Endothelial cell of umbilical vein (primary cell): ENCODE measurements at regions not wholly inside any gene's neighbourhood (a gene's known extent, or its start where the extent isn't known, plus 50 kb on each side); places are given as distances from the start of the nearest gene placed in this dataset.

Experiments used
- BruUV-seq: library from RNA; stranded (reverse); fragments of 400-500 nt; replicated peaks from 2 replicates; lab custom pipeline; 2021; lab: Mats Ljungman, UMichigan
- CTCF ChIA-PET: fragments of 300-600, 350-600 bp; sonication (Branson Sonifier 250); formaldehyde crosslinking; loops from one replicate; lab custom pipeline; 2021; ENCODE audit warnings: antibody characterized with exemption, inconsistent platforms; lab: Charles Lee
- POLR2A ChIA-PET: fragments of 300-600, 350-600 bp; sonication (Branson Sonifier 250); formaldehyde crosslinking; loops from one replicate; lab custom pipeline; 2021; ENCODE audit warnings: antibody characterized with exemption, inconsistent platforms; lab: Charles Lee
- DNase-seq: peaks from one replicate; pipeline ENCODE4 v3.0.0-alpha.2; 2011; ENCODE audit warnings: low read depth, low spot score
- FAIRE-seq: peaks from 2 replicates; lab custom pipeline; 2011; peaks lifted over from hg19 to GRCh38; lab: Jason Lieb, UNC
- H2AFZ ChIP-seq: 2 replicates; pipeline ENCODE4 v1.6.0; 2012; ENCODE audit warnings: low read depth, low read length, control low read depth, inconsistent platforms
- H3K27ac ChIP-seq: 2 replicates; pipeline ENCODE4 v1.5.1; 2011; ENCODE audit warnings: low read depth, mild to moderate bottlenecking, control low read depth, low read length, moderate library complexity; ENCODE audit not compliant: insufficient read depth
- H3K27me3 ChIP-seq, 2 experiments: 2 replicates each; pipeline versions ENCODE4 v1.6.0 to v1.6.1; 2011; ENCODE audit warnings: low read length in 2 of 2, mixed read lengths in 1 of 2; ENCODE audit not compliant: control insufficient read depth in 2 of 2, insufficient read depth in 2 of 2
- H3K36me3 ChIP-seq, 2 experiments: 2 replicates in 1 of 2; 3 replicates in 1 of 2; pipeline ENCODE4 v1.5.1; 2011; ENCODE audit warnings: low read length in 2 of 2, mild to moderate bottlenecking in 1 of 2, moderate library complexity in 1 of 2; ENCODE audit not compliant: control insufficient read depth in 2 of 2, insufficient read depth in 2 of 2; ENCODE audit errors: extremely low read depth in 1 of 2
- H3K4me1 ChIP-seq: 3 replicates; pipeline ENCODE4 v1.5.1; 2011; ENCODE audit warnings: mild to moderate bottlenecking, low read length; ENCODE audit not compliant: control insufficient read depth, insufficient read depth; ENCODE audit errors: extremely low read depth
- H3K4me2 ChIP-seq: 2 replicates; pipeline ENCODE4 v1.6.1; 2011; ENCODE audit warnings: low read length, control low read depth, mixed read lengths; ENCODE audit not compliant: insufficient read depth
- H3K4me3 ChIP-seq, 3 experiments: fragments of 200-600 bp in 1 of 3; sonication (generic), shearing (Covaris generic) in 1 of 3; replicated peaks in 1 of 3; 2 replicates each; pipeline ENCODE4 v1.5.1; 2011 to 2016; ENCODE audit warnings: control low read depth in 3 of 3, low read length in 3 of 3, mild to moderate bottlenecking in 2 of 3, inconsistent platforms in 1 of 3, low read depth in 1 of 3, moderate library complexity in 1 of 3; ENCODE audit not compliant: insufficient read depth in 1 of 3
- H3K79me2 ChIP-seq: 2 replicates; pipeline ENCODE4 v1.6.0; 2012; ENCODE audit warnings: low read length, inconsistent platforms; ENCODE audit not compliant: control insufficient read depth, insufficient read depth
- H3K9ac ChIP-seq: replicated peaks from 2 replicates; pipeline ENCODE3; 2011; ENCODE audit warnings: low read length, control low read depth; ENCODE audit not compliant: insufficient read depth; ENCODE audit errors: extremely low read depth
- H3K9me1 ChIP-seq: replicated peaks from 3 replicates; pipeline ENCODE4 v1.6.0; 2011; ENCODE audit warnings: mild to moderate bottlenecking, low read length; ENCODE audit not compliant: control insufficient read depth, insufficient read depth; ENCODE audit errors: extremely low read depth
- H3K9me3 ChIP-seq: replicated peaks from 2 replicates; pipeline ENCODE4 v1.5.1; 2012; ENCODE audit warnings: low read length, inconsistent platforms; ENCODE audit not compliant: control insufficient read depth, insufficient read depth
- H4K20me1 ChIP-seq: replicated peaks from 2 replicates; pipeline ENCODE3; 2011; ENCODE audit warnings: mild to moderate bottlenecking, low read length; ENCODE audit not compliant: control insufficient read depth, insufficient read depth; ENCODE audit errors: extremely low read depth
- EZH2 ChIP-seq: IDR thresholded peaks from 2 replicates; pipeline ENCODE4 v1.6.1; 2012; ENCODE audit warnings: borderline replicate concordance, low read depth, mild to moderate bottlenecking, moderate library complexity, low read length, inconsistent platforms; ENCODE audit not compliant: severe bottlenecking
- FOS ChIP-seq: IDR thresholded peaks from 2 replicates; pipeline ENCODE4 v1.6.1; 2011; ENCODE audit warnings: mild to moderate bottlenecking, low read length, moderate library complexity, borderline replicate concordance; ENCODE audit not compliant: insufficient read depth
- GATA2 ChIP-seq: IDR thresholded peaks from 2 replicates; pipeline ENCODE4 v1.7.0; 2011; ENCODE audit warnings: low read depth, mild to moderate bottlenecking, moderate library complexity, mixed read lengths, low read length; ENCODE audit not compliant: insufficient read length, insufficient read depth
- JUN ChIP-seq: IDR thresholded peaks from 2 replicates; pipeline ENCODE4 v1.6.1; 2011; ENCODE audit warnings: borderline replicate concordance, low read depth; ENCODE audit not compliant: insufficient read length, insufficient read depth
- MYC ChIP-seq: IDR thresholded peaks from one replicate; pipeline ENCODE4 v1.6.1; 2011; ENCODE audit warnings: mild to moderate bottlenecking, low read depth, low read length
- POLR2A ChIP-seq: IDR thresholded peaks from 2 replicates; pipeline ENCODE4 v1.6.1; 2012; ENCODE audit warnings: low read depth, mild to moderate bottlenecking, control low read depth, low read length
- POLR2AphosphoS5 ChIP-seq: IDR thresholded peaks from 2 replicates; pipeline ENCODE4 v1.6.1; 2012; ENCODE audit warnings: low read depth, mild to moderate bottlenecking, control low read depth, low read length, moderate library complexity; ENCODE audit not compliant: insufficient read depth
- dilution Hi-C: fragments of 300-500 bp; cut with MboI; formaldehyde crosslinking; loops from one replicate; pipeline ENCODE4 v1.15.0; 2019; ENCODE audit warnings: low sequenced_read_pairs; ENCODE audit not compliant: extremely low pct_ligation_motif_present
- intact Hi-C: fragments of 100-400 bp; cut with micrococcal nuclease; formaldehyde crosslinking; loops from one replicate; pipeline ENCODE4 v1.10.0; 2022
- TF ChIP-seq, protein P1 (sequence below): IDR thresholded peaks from 2 replicates; pipeline ENCODE4 v1.6.1; 2011; ENCODE audit not compliant: insufficient read depth, insufficient read length
- TF ChIP-seq, protein P2 (sequence below), 2 donors: IDR thresholded peaks; 1 replicate in 1 of 2; 2 replicates in 1 of 2; pipeline ENCODE4 v1.5.1; 2011; ENCODE audit warnings: low read length in 2 of 2, mild to moderate bottlenecking in 2 of 2, moderate library complexity in 2 of 2, control low read depth in 1 of 2, inconsistent platforms in 1 of 2, low read depth in 1 of 2; ENCODE audit not compliant: insufficient read depth in 1 of 2; ENCODE audit errors: extremely low read depth in 1 of 2

DNA sequence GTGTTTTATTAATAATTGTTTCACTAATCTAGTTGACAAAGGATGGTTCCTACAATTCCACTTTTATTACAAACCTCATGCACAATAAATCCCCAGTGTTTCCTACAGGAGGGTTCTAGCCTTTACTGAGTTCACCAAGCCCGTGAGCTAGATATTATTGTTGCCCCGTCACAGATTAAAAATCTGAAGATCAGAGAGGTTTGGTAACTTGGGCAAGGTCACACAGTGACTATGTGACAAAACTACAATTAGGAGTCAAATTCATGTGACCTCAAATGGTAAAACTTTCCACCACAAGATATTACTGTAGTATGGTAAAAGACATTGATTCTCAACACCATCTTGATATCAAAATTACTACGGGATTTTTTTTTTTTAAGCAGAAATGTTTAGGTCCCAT lies 124.6 kb downstream of the BTC start:
- no peak for FAIRE-seq
- Histone ChIP-seq H3K4me2 (no peak overlapping the region), H3K79me2 (no peaks in the 10 kb centered on the region), H4K20me1 (no peaks in the 10 kb centered on the region), H3K9me3 (no peaks in the 10 kb centered on the region), H3K9ac (no peak overlapping the region), H3K4me1 (peaks cover 16% of the 10 kb centered on the region), H3K27me3 (no peaks in the 10 kb centered on the region), H3K36me3 (no peaks in the 10 kb centered on the region), H3K4me3 (no peak overlapping the region), H3K9me1 (no peaks in the 10 kb centered on the region), H3K27ac (no peak overlapping the region), H2AFZ (no peak overlapping the region)
- TF ChIP-seq MYC (no peak), POLR2A (no peak), GATA2 (no peak), POLR2AphosphoS5 (no peak), EZH2 (no peak), FOS (no peak), JUN (no peak)
- TF ChIP-seq, protein P1, sequence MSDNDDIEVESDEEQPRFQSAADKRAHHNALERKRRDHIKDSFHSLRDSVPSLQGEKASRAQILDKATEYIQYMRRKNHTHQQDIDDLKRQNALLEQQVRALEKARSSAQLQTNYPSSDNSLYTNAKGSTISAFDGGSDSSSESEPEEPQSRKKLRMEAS, result no peak
- TF ChIP-seq, protein P2, sequence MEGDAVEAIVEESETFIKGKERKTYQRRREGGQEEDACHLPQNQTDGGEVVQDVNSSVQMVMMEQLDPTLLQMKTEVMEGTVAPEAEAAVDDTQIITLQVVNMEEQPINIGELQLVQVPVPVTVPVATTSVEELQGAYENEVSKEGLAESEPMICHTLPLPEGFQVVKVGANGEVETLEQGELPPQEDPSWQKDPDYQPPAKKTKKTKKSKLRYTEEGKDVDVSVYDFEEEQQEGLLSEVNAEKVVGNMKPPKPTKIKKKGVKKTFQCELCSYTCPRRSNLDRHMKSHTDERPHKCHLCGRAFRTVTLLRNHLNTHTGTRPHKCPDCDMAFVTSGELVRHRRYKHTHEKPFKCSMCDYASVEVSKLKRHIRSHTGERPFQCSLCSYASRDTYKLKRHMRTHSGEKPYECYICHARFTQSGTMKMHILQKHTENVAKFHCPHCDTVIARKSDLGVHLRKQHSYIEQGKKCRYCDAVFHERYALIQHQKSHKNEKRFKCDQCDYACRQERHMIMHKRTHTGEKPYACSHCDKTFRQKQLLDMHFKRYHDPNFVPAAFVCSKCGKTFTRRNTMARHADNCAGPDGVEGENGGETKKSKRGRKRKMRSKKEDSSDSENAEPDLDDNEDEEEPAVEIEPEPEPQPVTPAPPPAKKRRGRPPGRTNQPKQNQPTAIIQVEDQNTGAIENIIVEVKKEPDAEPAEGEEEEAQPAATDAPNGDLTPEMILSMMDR (IDR thresholded peaks at IDR 0.05; ENCODE audit: extremely low read depth in 1 of 2, insufficient read depth in 1 of 2, low read depth in 1 of 2, low read length in 2 of 2), result no peak
- dilution Hi-C loops (no loop called here), intact Hi-C loops (loop anchor here (2.0 kb wide), 3 partner anchors 37 to 481 kb away; partner anchors contain the start of gene AREG)
- BruUV-seq, result no TSS peak
- ChIA-PET CTCF (interaction anchor here (0.8 to 9.6 kb wide), 6 partner anchors 132 to 350 kb away, joined by 3 to 378 read pairs (median 6); no protein-coding TSS in a partner anchor), POLR2A (no interaction called here)
- no peak for DNase-seq
